ENCODE measurements at regions not wholly inside any gene's neighbourhood (a gene's known extent, or its start where the extent isn't known, plus 50 kb on each side); places are given as distances from the start of the nearest gene placed in this dataset.

- DNase-seq (ENCODE audit: low spot score in 2 of 2) = no peak
- no peak overlapping the region for H3K4me3 ChIP-seq (ENCODE audit: low read depth, poor library complexity, severe bottlenecking)
- TF ChIP-seq POLR2A (IDR thresholded peaks at IDR 0.05) (no peak), CTCF (IDR thresholded peaks at IDR 0.05) (no peak)
- intact Hi-C loops (cut with DNase I; ENCODE audit: low total_unique reads) = no loop called here
- whole genome bisulfite sequencing, 2 donors = 72 to 79% methylated on average over 4 of the region's 4 CpGs
Measured at GRCh38 chr15:29208836-29209235, 60.8 kb downstream of the NSMCE3 start.

- WGBS, 2 donors = 19 to 23% methylated on average over 5 of the region's 5 CpGs
Measured at GRCh38 chr15:29208352-29208751, 61.3 kb downstream of the NSMCE3 start.

GRCh38 chr15:29207758-29208108 lies 61.9 kb downstream of the NSMCE3 start:
- 49 to 66% methylated on average over 5 of the region's 5 CpGs for WGBS, 2 donors
- intact Hi-C loops (cut with DNase I; ENCODE audit: low total_unique reads) = no loop called here
- no peak overlapping the region for H3K4me3 ChIP-seq (ENCODE audit: low read depth, poor library complexity, severe bottlenecking)
- TF ChIP-seq CTCF (IDR thresholded peaks at IDR 0.05) (no peak), POLR2A (IDR thresholded peaks at IDR 0.05) (no peak)
- DNase-seq (ENCODE audit: low spot score in 2 of 2) = no peak

More at GRCh38 chr15:29208352-29208751, 61.3 kb downstream of the NSMCE3 start:
- DNase-seq (ENCODE audit: low spot score in 2 of 2) = no peak
- H3K4me3 ChIP-seq (ENCODE audit: low read depth, poor library complexity, severe bottlenecking) = no peak overlapping the region
- intact Hi-C loops (cut with DNase I; ENCODE audit: low total_unique reads) = no loop called here
- TF ChIP-seq POLR2A (IDR thresholded peaks at IDR 0.05) (no peak), CTCF (IDR thresholded peaks at IDR 0.05) (no peak)

- WGBS, 2 donors = 87 to 92% methylated on average over 23 of the region's 23 CpGs
- intact Hi-C loops (cut with DNase I; ENCODE audit: low total_unique reads) = no loop called here
- TF ChIP-seq POLR2A (IDR thresholded peaks at IDR 0.05) = no peak
- TF ChIP-seq CTCF (IDR thresholded peaks at IDR 0.05) = no peak
- H3K4me3 ChIP-seq (ENCODE audit: low read depth, poor library complexity, severe bottlenecking) = no peak overlapping the region
- DNase-seq (ENCODE audit: low spot score in 2 of 2) = no peak
Measured at GRCh38 chr15:29207027-29207757, 62.4 kb downstream of the NSMCE3 start.

GRCh38 chr15:29205186-29205585 lies 64.4 kb downstream of the NSMCE3 start:
- TF ChIP-seq POLR2A (IDR thresholded peaks at IDR 0.05) = no peak
- TF ChIP-seq CTCF (IDR thresholded peaks at IDR 0.05) = no peak
- no peak for DNase-seq (ENCODE audit: low spot score in 2 of 2)
- H3K4me3 ChIP-seq (ENCODE audit: low read depth, poor library complexity, severe bottlenecking) = no peak overlapping the region
- intact Hi-C loops (cut with DNase I; ENCODE audit: low total_unique reads) = no loop called here
- WGBS, 2 donors = 39 to 66% methylated on average over 2 of the region's 2 CpGs

GRCh38 chr15:29204369-29204755 lies 65.3 kb downstream of the NSMCE3 start:
- 75 to 81% methylated on average over 7 of the region's 7 CpGs for WGBS, 2 donors
- no peak for DNase-seq (ENCODE audit: low spot score in 2 of 2)
- TF ChIP-seq CTCF (IDR thresholded peaks at IDR 0.05) (no peak), POLR2A (IDR thresholded peaks at IDR 0.05) (no peak)
- intact Hi-C loops (cut with DNase I; ENCODE audit: low total_unique reads) = no loop called here
- no peak overlapping the region for H3K4me3 ChIP-seq (ENCODE audit: low read depth, poor library complexity, severe bottlenecking)
